Endothelial cell of umbilical vein (primary cell): ENCODE measurements at regions not wholly inside any gene's neighbourhood (a gene's known extent, or its start where the extent isn't known, plus 50 kb on each side); places are given as distances from the start of the nearest gene placed in this dataset.

Source experiments
- BruUV-seq: library from RNA; stranded (reverse); fragments of 400-500 nt; replicated peaks from 2 replicates; lab custom pipeline; 2021; lab: Mats Ljungman, UMichigan
- CTCF ChIA-PET: fragments of 300-600, 350-600 bp; sonication (Branson Sonifier 250); formaldehyde crosslinking; loops from one replicate; lab custom pipeline; 2021; ENCODE audit warnings: antibody characterized with exemption, inconsistent platforms; lab: Charles Lee
- POLR2A ChIA-PET: fragments of 300-600, 350-600 bp; sonication (Branson Sonifier 250); formaldehyde crosslinking; loops from one replicate; lab custom pipeline; 2021; ENCODE audit warnings: antibody characterized with exemption, inconsistent platforms; lab: Charles Lee
- DNase-seq: peaks from one replicate; pipeline ENCODE4 v3.0.0-alpha.2; 2011; ENCODE audit warnings: low read depth, low spot score
- FAIRE-seq: peaks from 2 replicates; lab custom pipeline; 2011; peaks lifted over from hg19 to GRCh38; lab: Jason Lieb, UNC
- H2AFZ ChIP-seq: 2 replicates; pipeline ENCODE4 v1.6.0; 2012; ENCODE audit warnings: low read depth, low read length, control low read depth, inconsistent platforms
- H3K27ac ChIP-seq: 2 replicates; pipeline ENCODE4 v1.5.1; 2011; ENCODE audit warnings: low read depth, mild to moderate bottlenecking, control low read depth, low read length, moderate library complexity; ENCODE audit not compliant: insufficient read depth
- H3K27me3 ChIP-seq, 2 experiments: 2 replicates each; pipeline versions ENCODE4 v1.6.0 to v1.6.1; 2011; ENCODE audit warnings: low read length in 2 of 2, mixed read lengths in 1 of 2; ENCODE audit not compliant: control insufficient read depth in 2 of 2, insufficient read depth in 2 of 2
- H3K36me3 ChIP-seq, 2 experiments: 2 replicates in 1 of 2; 3 replicates in 1 of 2; pipeline ENCODE4 v1.5.1; 2011; ENCODE audit warnings: low read length in 2 of 2, mild to moderate bottlenecking in 1 of 2, moderate library complexity in 1 of 2; ENCODE audit not compliant: control insufficient read depth in 2 of 2, insufficient read depth in 2 of 2; ENCODE audit errors: extremely low read depth in 1 of 2
- H3K4me1 ChIP-seq: 3 replicates; pipeline ENCODE4 v1.5.1; 2011; ENCODE audit warnings: mild to moderate bottlenecking, low read length; ENCODE audit not compliant: control insufficient read depth, insufficient read depth; ENCODE audit errors: extremely low read depth
- H3K4me2 ChIP-seq: 2 replicates; pipeline ENCODE4 v1.6.1; 2011; ENCODE audit warnings: low read length, control low read depth, mixed read lengths; ENCODE audit not compliant: insufficient read depth
- H3K4me3 ChIP-seq, 3 experiments: fragments of 200-600 bp in 1 of 3; sonication (generic), shearing (Covaris generic) in 1 of 3; replicated peaks in 1 of 3; 2 replicates each; pipeline ENCODE4 v1.5.1; 2011 to 2016; ENCODE audit warnings: control low read depth in 3 of 3, low read length in 3 of 3, mild to moderate bottlenecking in 2 of 3, inconsistent platforms in 1 of 3, low read depth in 1 of 3, moderate library complexity in 1 of 3; ENCODE audit not compliant: insufficient read depth in 1 of 3
- H3K79me2 ChIP-seq: 2 replicates; pipeline ENCODE4 v1.6.0; 2012; ENCODE audit warnings: low read length, inconsistent platforms; ENCODE audit not compliant: control insufficient read depth, insufficient read depth
- H3K9ac ChIP-seq: replicated peaks from 2 replicates; pipeline ENCODE3; 2011; ENCODE audit warnings: low read length, control low read depth; ENCODE audit not compliant: insufficient read depth; ENCODE audit errors: extremely low read depth
- H3K9me1 ChIP-seq: replicated peaks from 3 replicates; pipeline ENCODE4 v1.6.0; 2011; ENCODE audit warnings: mild to moderate bottlenecking, low read length; ENCODE audit not compliant: control insufficient read depth, insufficient read depth; ENCODE audit errors: extremely low read depth
- H3K9me3 ChIP-seq: replicated peaks from 2 replicates; pipeline ENCODE4 v1.5.1; 2012; ENCODE audit warnings: low read length, inconsistent platforms; ENCODE audit not compliant: control insufficient read depth, insufficient read depth
- H4K20me1 ChIP-seq: replicated peaks from 2 replicates; pipeline ENCODE3; 2011; ENCODE audit warnings: mild to moderate bottlenecking, low read length; ENCODE audit not compliant: control insufficient read depth, insufficient read depth; ENCODE audit errors: extremely low read depth
- CTCF ChIP-seq, 2 donors: IDR thresholded peaks; 1 replicate in 1 of 2; 2 replicates in 1 of 2; pipeline ENCODE4 v1.5.1; 2011; ENCODE audit warnings: low read length in 2 of 2, mild to moderate bottlenecking in 2 of 2, moderate library complexity in 2 of 2, control low read depth in 1 of 2, inconsistent platforms in 1 of 2, low read depth in 1 of 2; ENCODE audit not compliant: insufficient read depth in 1 of 2; ENCODE audit errors: extremely low read depth in 1 of 2
- EZH2 ChIP-seq: IDR thresholded peaks from 2 replicates; pipeline ENCODE4 v1.6.1; 2012; ENCODE audit warnings: borderline replicate concordance, low read depth, mild to moderate bottlenecking, moderate library complexity, low read length, inconsistent platforms; ENCODE audit not compliant: severe bottlenecking
- FOS ChIP-seq: IDR thresholded peaks from 2 replicates; pipeline ENCODE4 v1.6.1; 2011; ENCODE audit warnings: mild to moderate bottlenecking, low read length, moderate library complexity, borderline replicate concordance; ENCODE audit not compliant: insufficient read depth
- GATA2 ChIP-seq: IDR thresholded peaks from 2 replicates; pipeline ENCODE4 v1.7.0; 2011; ENCODE audit warnings: low read depth, mild to moderate bottlenecking, moderate library complexity, mixed read lengths, low read length; ENCODE audit not compliant: insufficient read length, insufficient read depth
- JUN ChIP-seq: IDR thresholded peaks from 2 replicates; pipeline ENCODE4 v1.6.1; 2011; ENCODE audit warnings: borderline replicate concordance, low read depth; ENCODE audit not compliant: insufficient read length, insufficient read depth
- MAX ChIP-seq: IDR thresholded peaks from 2 replicates; pipeline ENCODE4 v1.6.1; 2011; ENCODE audit not compliant: insufficient read depth, insufficient read length
- MYC ChIP-seq: IDR thresholded peaks from one replicate; pipeline ENCODE4 v1.6.1; 2011; ENCODE audit warnings: mild to moderate bottlenecking, low read depth, low read length
- POLR2A ChIP-seq: IDR thresholded peaks from 2 replicates; pipeline ENCODE4 v1.6.1; 2012; ENCODE audit warnings: low read depth, mild to moderate bottlenecking, control low read depth, low read length
- POLR2AphosphoS5 ChIP-seq: IDR thresholded peaks from 2 replicates; pipeline ENCODE4 v1.6.1; 2012; ENCODE audit warnings: low read depth, mild to moderate bottlenecking, control low read depth, low read length, moderate library complexity; ENCODE audit not compliant: insufficient read depth
- dilution Hi-C: fragments of 300-500 bp; cut with MboI; formaldehyde crosslinking; loops from one replicate; pipeline ENCODE4 v1.15.0; 2019; ENCODE audit warnings: low sequenced_read_pairs; ENCODE audit not compliant: extremely low pct_ligation_motif_present
- intact Hi-C: fragments of 100-400 bp; cut with micrococcal nuclease; formaldehyde crosslinking; loops from one replicate; pipeline ENCODE4 v1.10.0; 2022

- TF ChIP-seq CTCF (IDR thresholded peaks at IDR 0.05; ENCODE audit: extremely low read depth in 1 of 2, insufficient read depth in 1 of 2, low read depth in 1 of 2, low read length in 2 of 2), result no peak
- no peak for TF ChIP-seq MAX
- no peak for TF ChIP-seq JUN
- TF ChIP-seq POLR2AphosphoS5, result no peak
- no peak for TF ChIP-seq EZH2
- no peak for TF ChIP-seq FOS
- no peak for TF ChIP-seq GATA2
- no peak for TF ChIP-seq MYC
- no peak for TF ChIP-seq POLR2A
- DNase-seq (no peak), FAIRE-seq (no peak)
- no TSS peak for BruUV-seq
- dilution Hi-C loops, result no loop called here
- no peak overlapping the region for H2AFZ ChIP-seq
- ChIA-PET POLR2A (no interaction called here), CTCF (no interaction called here)
- H3K9me3 ChIP-seq, result no peaks in the 10 kb centered on the region
- H3K27me3 ChIP-seq, result no peaks in the 10 kb centered on the region
- no peaks in the 10 kb centered on the region for H3K79me2 ChIP-seq
- no peak overlapping the region for H3K9ac ChIP-seq
- no peak overlapping the region for H3K4me3 ChIP-seq
- intact Hi-C loops, result no loop called here
- H3K4me1 ChIP-seq, result no peaks in the 10 kb centered on the region
- H3K36me3 ChIP-seq, result no peaks in the 10 kb centered on the region
- H3K27ac ChIP-seq, result no peak overlapping the region
- H3K4me2 ChIP-seq, result no peak overlapping the region
- H4K20me1 ChIP-seq, result no peaks in the 10 kb centered on the region
- no peaks in the 10 kb centered on the region for H3K9me1 ChIP-seq
Observed at GRCh38 chr10:85537561-85537960, 829.0 kb downstream of the GRID1 start.
